ENCODE measurements at regions not wholly inside any gene's neighbourhood (a gene's known extent, or its start where the extent isn't known, plus 50 kb on each side); places are given as distances from the start of the nearest gene placed in this dataset.

- FAIRE-seq (no peak), DNase-seq (ENCODE audit: insufficient read length, low spot score) (no peak)
- TF ChIP-seq CTCF (IDR thresholded peaks at IDR 0.05; ENCODE audit: insufficient read depth, missing control alignments) = no peak
Observed at GRCh38 chr5:42120070-42120469, 195.0 kb downstream of the FBXO4 start.

GRCh38 chr5:42121401-42121800 lies 196.3 kb downstream of the FBXO4 start:
- no peak for TF ChIP-seq CTCF (IDR thresholded peaks at IDR 0.05; ENCODE audit: insufficient read depth, missing control alignments)
- DNase-seq (ENCODE audit: insufficient read length, low spot score) = no peak
- no peak for FAIRE-seq

- no peak for TF ChIP-seq CTCF (IDR thresholded peaks at IDR 0.05; ENCODE audit: insufficient read depth, missing control alignments)
- FAIRE-seq = no peak
- DNase-seq (ENCODE audit: insufficient read length, low spot score) = no peak
Observed at GRCh38 chr5:42131081-42131480, 206.0 kb downstream of the FBXO4 start.

- DNase-seq (ENCODE audit: insufficient read length, low spot score) (no peak), FAIRE-seq (no peak)
- no peak for TF ChIP-seq CTCF (IDR thresholded peaks at IDR 0.05; ENCODE audit: insufficient read depth, missing control alignments)
Observed at GRCh38 chr5:42143361-42143760, 218.3 kb downstream of the FBXO4 start.

GRCh38 chr5:42148813-42149212 lies 223.7 kb downstream of the FBXO4 start:
- FAIRE-seq (no peak), DNase-seq (ENCODE audit: insufficient read length, low spot score) (no peak)
- TF ChIP-seq CTCF (IDR thresholded peaks at IDR 0.05; ENCODE audit: insufficient read depth, missing control alignments) = no peak

- FAIRE-seq (no peak), DNase-seq (ENCODE audit: insufficient read length, low spot score) (no peak)
- TF ChIP-seq CTCF (IDR thresholded peaks at IDR 0.05; ENCODE audit: insufficient read depth, missing control alignments) = no peak
Observed at GRCh38 chr5:42157215-42157614, 232.1 kb downstream of the FBXO4 start.

- DNase-seq (ENCODE audit: insufficient read length, low spot score) = no peak
- no peak for TF ChIP-seq CTCF (IDR thresholded peaks at IDR 0.05; ENCODE audit: insufficient read depth, missing control alignments)
- FAIRE-seq = no peak
Observed at GRCh38 chr5:42163083-42163482, 238.0 kb downstream of the FBXO4 start.
